Forelimb muscle (tissue), 1 donor: ENCODE measurements at regions not wholly inside any gene's neighbourhood (a gene's known extent, or its start where the extent isn't known, plus 50 kb on each side); places are given as distances from the start of the nearest gene placed in this dataset.

Source experiments
- DNase-seq: peaks from one replicate; pipeline ENCODE4 v3.0.0-alpha.2; 2013; ENCODE audit warnings: low read depth

DNA sequence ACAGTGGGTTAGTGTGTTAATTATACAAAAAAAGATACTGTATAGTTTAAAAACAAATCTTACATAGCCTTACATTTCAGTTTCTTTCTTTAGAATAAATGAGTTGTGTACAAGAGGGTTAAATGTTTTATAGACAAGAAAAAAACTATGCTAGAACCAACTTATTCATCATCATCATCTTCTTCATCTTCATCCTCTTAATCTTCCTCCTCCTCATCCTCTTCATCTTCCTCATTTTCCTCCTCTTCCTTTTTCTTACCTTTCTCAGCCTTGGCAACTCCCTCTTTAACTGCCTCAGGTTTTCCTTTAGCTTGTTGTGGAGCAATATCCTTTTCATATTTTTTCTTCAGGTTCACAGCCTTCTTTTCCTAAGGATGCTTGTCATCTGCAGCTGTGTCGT is 53.7 kb downstream of the RPS12 start:
- no peak for DNase-seq

DNA sequence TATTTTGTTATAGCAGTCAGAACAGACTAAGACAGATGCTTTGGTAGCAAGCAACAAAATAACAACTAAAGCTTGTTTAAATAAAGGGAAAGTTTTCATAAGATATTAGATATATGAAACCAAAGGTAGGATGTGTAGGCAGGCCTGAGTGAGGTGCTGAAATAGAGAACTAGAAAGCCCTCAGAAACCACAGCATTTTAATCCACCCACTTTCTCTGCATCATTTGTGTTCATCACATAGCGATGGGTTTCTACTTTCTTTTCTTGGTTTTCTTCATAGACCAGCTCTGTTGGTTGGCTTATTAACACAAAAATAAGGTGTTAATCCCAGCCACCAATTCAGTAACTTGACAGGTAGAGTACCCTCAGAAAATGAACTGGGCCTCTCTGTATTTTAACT is 58.6 kb downstream of the RPS12 start:
- no peak for DNase-seq

DNA sequence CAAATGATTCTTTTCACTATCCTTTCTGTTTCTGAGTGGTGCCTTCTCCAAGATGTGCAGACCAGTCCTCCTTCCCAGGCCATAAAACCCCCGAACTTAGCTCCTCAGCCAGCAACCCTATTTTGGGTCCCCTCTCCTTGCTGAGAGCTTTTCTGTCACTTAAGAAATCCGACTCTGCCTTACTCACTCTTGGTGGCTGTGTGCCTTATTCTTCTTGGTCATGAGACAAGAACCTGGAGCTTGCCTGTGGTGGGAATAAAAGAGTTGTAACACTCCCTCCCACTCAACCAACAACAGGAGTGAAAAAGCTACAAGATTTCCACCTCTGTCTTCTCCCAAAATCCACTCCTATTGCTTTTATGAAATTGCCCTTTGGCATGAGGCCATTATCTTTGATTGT is 62.6 kb downstream of the RPS12 start:
- no peak for DNase-seq

DNA sequence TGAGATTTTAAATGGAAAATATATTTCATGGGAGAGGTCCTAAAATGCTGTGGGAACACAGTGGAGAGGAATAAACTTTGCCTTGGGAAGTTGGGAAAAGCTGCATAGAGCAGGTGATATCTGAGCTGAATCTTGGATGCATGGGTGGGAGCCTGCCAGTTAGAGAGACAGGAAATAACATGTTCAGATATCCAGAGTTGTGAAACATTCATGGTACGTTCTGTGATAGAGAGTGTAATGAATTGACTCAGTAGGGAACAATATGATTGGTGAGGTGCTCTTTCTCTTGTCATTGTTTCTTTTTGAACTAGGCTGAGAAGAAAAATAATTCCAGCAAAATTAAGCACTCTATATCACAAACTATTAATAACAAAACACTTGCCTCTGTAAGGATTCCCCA is 72.8 kb downstream of the RPS12 start:
- DNase-seq = no peak

DNA sequence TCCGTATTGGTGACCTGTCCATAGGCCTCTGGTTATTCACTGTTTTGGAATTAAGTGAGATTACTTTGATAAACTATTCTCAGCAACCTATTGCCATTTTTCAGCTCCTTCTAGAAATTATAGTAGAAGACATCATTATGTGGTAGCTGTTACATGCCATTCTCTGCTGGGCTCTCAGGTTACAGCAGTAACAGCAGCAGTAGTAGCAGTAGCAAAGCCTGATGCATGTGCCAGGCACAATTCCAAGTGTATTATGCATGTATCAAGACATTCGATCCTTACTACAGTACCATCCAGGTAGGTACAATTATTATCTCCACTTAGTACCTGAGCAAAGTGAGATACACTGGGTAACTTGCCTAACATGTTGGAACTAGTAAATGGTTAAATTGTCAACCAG is 74.3 kb downstream of the RPS12 start:
- no peak for DNase-seq

DNA sequence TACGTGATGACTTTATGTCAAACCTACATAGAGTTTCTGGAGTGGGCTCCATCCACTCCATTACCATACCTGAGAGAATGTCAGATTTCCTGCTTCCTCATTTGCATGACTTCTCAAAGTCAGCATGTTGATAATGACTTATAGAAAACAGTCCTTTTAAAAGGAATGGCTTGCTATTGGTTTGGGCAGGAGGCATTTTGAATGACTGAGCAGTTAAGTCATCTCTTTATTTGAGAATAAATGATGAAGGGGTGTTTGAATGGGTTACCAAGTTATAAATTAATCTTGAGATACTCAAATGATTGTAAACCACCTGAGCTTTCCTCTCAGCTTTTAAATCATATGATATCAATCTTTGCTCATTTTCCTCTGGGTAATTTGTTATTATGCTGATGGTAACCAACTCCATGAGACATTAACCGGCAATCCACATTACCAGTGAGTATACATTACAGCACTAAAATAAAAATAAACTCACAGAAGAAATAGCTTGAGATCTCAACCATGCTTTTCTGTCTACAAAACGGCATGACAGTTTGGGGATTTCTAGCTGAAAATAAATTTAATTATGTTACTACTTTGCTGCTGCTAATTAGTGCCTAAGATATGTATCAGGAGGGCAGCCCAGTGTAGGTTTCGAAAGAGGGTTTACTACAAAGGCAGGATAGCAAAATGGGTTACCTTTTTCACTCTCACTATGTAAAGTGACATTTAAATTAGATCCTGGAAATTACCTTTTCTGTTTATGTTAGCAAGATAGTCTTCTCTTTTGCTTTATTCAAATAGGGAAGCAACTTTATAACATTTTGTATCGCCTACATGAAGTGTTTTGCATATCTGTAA is 78.8 kb downstream of the RPS12 start:
- no peak for DNase-seq

DNA sequence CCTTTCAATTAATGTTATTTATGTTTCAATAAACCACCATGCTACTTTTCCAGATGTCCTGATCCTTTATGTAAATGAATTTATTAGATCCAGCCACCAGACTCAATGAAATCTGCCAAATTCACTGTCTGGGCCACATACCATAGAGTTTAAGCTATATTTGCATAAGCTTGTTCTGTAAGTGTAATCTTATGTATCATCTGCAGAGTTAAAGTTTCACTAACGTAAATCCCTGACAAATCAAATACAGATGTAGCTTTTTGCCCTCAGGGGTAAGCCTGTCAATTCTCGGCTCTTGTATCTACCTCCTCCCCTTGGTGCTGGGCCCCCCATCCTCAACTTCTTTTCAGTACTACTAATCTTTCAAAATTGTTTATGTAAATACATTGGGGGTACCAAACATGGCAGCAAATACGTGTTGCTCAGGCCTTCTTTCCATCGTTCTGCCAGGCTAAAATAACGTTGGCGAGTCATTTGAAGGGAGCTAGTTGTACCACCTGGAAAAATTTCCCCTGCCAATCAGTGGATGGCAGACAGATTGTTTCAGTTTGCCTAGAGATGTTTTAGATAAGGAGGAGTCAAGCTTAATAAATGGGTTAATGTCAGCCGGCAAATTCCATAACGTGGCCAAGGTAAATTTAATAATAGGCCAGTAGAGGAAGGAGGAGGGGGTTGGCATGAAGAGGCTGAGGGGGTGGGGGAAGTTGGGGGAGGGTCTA is 79.6 kb downstream of the RPS12 start:
- DNase-seq = no peak

DNA sequence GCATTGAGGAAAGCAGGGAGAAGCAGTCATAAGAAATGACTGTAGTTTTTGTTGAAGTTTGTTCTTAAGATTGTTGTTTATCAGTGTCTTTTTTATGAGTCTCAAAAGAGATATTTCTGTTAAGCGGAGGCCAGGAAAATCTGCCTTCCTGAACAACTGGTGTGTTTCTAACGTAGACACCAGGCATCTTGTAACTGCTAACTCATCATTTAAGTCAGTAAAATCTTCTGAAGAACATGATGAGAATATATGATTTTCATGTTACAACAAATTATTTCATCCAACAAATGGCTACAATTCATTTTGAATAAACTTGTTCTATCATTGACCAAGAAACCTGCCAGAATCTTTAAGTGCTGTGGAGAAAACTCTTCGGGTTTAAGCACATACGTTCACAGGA is 84.0 kb downstream of the RPS12 start:
- no peak for DNase-seq

DNA sequence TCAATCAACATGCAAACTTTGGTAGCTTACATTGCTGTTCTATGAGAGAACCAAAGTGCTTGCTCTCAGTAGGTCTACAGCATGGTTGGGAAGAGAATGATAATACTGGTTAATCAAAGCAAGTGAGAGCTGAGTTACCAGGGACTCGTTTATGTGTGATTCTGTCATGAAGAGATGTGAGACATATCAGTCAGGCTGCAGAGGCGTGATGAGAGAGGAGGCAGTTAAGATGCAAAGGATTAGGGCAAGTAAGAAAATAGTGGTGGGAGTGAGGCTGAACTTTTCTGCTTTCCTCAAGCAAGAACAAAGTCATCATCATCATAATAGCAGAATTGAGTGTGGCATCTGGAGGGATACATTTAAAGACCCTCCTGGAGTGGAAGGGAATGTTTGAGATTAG is 86.5 kb downstream of the RPS12 start:
- no peak for DNase-seq

DNA sequence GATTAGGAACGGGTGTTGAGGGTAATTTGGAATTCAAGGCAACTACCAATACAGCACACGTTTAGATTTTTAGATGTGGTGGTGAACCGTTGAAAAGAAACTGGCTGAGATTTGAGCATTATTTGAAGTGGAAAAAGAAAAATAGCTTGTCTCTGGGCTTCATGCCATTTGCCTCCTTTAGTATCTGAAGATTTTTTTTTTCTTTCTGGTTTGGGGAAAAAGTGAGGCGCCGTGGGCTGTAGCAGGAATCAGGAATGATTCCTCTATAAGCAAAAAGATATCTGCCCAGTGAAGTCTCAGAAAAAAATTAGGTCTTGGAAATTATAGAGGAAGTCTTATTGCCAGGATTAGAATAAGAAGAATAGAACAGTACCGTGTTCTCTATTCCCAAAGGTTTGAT is 88.5 kb downstream of the RPS12 start:
- peak; percentile 14 for DNase-seq

DNA sequence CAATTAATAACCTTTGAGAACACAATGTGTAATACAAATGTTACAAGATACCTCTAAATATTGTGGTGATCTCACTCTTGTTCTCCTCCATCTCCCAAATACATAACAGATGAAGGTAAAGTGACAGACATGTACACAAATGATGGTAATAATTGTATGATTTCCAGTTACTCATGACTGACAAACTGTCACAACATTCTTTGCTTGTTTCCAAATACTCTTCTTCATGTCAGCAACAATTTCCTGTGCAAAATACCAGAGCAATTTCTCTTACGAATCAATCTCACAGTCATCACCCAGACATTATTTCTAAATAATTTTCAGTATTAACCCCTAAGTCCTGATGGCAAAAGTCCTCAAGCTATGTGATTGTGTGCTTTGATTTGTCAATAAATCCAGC is 92.9 kb downstream of the RPS12 start:
- DNase-seq = no peak

DNA sequence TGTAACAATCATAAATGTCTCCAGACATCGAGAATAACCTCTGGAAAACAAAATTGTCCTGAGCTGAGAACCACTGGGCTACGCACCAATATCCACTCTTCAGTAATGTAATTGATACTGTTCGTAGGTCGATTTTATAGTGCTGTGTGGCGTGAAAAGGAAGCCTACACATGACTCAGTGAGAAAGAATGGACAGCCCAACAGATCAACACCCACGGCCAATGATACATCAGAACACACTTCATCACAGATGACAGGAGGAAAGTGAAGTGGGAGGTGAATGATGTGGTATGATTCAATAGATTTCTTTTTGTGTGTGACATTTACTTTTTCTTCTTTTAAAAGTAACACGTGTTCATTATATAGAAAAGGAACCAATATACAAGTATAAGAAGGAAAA is 93.5 kb downstream of the RPS12 start:
- DNase-seq = no peak

DNA sequence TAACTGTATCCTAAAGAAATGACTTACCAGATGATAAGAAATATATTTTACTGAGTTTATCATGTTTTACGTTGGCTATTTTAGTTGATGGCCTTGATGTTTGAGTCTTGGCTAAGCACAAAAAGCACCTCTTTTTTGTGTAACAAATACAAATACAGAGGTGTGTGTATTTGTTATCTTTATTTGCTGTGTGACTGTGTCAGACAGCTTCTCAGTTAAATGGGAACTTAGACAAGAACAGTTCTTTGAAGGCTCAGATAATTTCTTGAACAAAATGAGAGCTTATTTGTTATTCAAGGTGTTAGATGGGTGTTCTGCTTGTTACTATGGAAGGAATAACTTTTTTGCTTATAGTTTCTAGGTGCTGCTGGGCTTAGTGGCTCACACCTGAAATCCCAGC is 95.4 kb downstream of the RPS12 start:
- DNase-seq = no peak

DNA sequence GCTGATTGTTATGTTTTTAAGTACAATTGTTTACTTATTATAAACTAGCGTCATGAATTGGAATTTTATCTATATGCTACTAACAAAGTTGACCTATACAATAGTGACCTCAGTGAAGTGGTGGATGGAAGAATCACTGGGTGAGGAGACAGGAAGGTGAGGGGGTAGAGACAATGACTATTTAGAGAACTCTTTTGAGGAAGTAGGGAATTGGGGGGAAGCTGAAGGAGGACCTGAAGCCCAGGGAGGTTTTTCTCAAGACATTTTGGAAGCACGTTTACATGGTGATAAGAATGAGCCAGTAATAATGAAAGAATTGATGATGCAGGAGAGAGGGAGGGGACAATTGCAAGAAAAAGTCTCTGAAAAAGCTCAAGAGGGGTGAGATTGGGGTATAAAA is 96.4 kb downstream of the RPS12 start:
- DNase-seq = no peak

DNA sequence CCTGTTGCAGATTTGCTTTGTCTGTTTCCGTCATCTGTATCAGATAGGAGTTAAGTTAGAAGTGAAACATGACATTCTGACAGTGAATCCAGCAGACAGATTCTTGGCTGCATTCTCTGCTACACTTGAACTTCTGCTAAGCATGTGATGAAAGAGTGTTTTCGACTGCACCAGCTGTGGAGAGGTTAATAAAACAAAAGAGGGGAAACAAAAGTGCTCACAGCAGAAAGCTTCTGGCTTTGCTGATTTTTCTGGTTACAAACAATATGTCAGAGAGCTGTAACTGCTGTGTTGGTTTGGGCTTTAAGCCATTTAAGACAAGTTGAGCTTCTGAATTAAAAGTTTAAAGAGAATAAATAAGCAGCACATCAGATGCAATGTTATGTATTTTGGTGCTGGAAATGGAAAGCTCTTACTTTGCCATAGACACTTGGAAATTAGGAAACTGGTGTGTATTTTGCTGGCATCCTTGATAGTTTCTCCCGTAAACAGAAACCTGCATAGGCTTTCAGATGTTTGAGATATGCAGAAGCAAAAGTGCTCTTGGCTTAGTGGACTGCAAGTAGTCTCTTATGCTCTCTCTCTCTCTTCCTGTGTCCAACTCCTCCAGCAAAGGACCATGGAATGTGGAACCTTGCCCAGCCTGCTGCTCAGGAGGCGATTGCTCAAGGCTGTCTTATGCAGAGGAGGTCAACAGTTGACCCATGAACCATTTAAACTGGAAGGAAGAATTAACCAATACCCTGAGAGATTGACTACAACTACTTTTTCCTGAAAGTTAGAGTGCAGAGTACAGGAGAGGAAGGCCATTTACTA is 104.9 kb downstream of the RPS12 start:
- peak; percentile 39 for DNase-seq

DNA sequence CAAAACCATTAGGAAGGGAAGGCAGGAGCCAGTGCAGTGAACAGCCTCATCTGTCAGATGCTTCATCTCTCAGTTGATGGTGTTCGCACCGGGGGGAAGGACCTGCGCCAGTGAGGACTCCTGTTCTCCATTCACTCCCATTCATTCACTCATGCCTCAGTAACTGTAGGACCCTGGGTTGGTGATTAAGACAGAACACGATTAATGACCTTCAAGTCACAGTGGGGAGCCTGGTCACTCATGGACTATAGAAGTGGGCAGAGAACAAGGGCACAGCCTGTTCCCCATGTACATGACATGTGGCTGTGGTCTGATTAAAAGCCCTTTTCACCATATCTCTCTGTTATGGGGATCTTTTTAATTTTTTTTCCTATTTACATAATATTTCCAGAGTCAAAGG is 113.3 kb downstream of the RPS12 start:
- no peak for DNase-seq

DNA sequence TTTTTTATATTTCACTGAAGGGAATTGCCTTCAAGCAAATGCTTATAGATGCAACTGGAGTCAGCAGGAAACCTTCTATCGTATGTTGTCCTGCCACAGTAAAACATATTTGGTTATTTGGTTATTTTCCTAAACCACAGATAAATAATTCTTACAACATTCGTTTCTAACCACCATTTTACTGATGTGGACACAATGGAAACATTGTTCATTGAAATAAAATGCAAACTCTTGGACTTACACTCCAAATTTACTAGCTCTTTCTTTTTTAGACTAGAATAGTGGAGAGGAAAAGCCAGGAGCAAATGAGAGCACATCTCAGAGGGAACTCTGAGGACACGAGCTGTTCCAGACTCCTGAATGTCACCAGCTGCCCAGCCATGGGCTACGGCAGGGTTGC is 114.8 kb downstream of the RPS12 start:
- no peak for DNase-seq

DNA sequence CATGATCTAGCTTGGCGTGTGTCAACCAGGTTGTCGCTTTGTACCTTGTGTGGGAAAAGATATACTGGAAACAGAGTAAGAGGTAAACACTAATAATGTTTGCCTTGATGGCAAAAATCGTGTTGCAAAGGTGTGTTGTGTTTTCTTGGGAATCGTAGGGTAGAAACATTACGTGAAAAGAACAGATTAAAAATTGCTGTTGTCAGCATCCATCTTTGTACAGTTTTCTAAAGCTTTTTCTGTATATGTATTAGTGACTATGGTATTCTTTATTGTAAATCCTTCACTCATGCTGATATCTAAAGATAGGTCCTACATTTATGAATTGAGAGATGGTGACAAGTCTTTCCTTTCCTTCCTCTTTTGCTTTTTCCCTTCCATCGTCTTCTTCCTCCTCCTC is 116.9 kb downstream of the RPS12 start:
- no peak for DNase-seq

DNA sequence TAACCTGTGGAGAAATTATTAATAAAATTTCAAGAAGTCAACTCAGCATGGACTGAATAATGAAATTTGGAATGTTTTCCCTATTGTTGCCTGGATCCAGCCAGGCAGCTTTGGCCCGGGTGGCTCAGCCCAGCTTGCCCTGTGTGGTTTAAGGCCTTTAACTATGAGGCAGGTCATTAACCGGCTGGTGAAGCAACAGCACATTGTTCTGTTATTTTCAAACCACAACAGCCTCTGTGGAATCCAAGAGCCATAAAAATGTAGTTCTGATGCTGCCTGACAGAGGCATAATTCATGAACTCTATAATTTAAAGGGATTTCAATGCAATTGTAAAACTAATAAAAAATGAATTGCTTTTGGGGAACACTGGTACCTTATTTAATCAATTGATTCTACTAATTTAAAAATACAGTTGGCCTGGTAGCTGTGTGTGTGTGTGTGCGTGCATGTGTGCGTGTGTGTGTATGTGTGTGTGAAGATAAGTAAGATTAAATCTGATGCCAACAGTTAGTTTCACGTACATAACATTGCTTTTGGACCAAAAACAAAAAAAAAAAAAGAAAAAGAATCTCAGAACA is 117.7 kb downstream of the RPS12 start:
- DNase-seq = no peak

DNA sequence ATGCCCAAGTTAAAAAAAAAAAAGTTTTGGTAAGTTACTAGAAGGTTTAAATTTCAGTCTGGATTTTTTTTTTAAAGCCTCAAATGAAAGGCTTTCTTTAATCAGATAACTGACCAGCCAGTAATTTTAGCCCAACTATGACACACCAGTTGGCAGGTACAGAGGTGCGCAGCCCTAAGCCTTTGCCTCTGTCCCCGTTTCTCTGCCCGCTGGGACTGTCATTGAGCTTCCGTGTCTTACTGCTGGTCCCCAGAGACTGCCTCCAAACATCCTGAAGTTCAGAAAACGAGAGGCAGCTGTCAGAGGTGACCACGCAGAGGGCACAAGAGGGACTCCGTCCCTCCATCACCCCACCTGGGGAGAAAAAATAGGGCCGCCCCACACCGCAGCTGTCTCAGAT is 118.2 kb downstream of the RPS12 start:
- no peak for DNase-seq

DNA sequence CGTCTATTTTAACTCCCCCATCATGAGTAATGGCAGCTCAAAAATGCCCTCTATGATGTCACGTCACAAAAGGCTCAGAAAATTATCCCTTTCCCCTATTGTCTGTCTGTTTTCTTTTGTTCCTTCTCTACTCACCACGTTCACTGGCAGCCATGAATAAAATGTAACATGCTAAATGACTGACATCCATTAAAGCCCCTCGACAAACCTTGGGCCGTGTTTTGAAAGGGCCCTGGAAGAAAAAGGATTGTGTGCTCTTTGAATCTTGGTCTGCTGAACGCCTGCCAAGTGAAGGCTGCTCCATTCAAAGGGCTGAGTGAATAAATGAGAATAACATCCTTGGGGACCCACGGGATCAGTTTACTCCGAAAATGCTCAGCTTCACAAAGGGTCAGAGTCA is 118.7 kb downstream of the RPS12 start:
- no peak for DNase-seq

DNA sequence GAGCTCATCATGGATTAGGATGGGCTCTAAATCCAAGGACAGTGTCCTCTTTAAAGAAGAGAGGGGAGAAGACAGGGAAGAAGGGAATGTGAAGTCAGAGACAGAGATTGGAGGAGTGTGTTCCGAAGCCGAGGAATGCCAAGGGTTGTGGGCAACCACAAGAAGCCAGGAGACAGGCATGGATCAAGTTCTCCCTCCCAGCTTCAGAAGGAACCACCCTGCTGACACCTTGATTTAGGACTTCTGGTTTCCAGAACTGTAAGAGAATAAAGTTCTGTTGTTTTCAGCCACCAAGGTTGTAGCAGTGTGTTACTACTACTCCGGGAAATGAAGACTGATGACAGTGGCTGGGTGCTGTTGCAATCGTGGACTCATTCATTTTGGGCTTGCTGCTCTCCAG is 120.1 kb downstream of the RPS12 start:
- no peak for DNase-seq
